Activated CD8-positive, alpha-beta T cell treated with anti-CD3 and anti-CD28 coated beads for 36 hours (primary cell): ENCODE measurements at regions not wholly inside any gene's neighbourhood (a gene's known extent, or its start where the extent isn't known, plus 50 kb on each side); places are given as distances from the start of the nearest gene placed in this dataset.

Source experiments
- ATAC-seq: fragments of 200-7000 bp; cut with Tn5 transposase; one replicate; pipeline ENCODE4 v1.10.0; 2021; ENCODE audit warnings: mild to moderate bottlenecking, moderate library complexity
- CTCF ChIA-PET: fragments of 350-600 bp; sonication (Branson Sonifier 250); formaldehyde crosslinking; loops from one replicate; lab custom pipeline; 2021; ENCODE audit warnings: antibody characterized with exemption; lab: Charles Lee
- POLR2A ChIA-PET: fragments of 350-600 bp; sonication (Branson Sonifier 250); formaldehyde crosslinking; loops from one replicate; lab custom pipeline; 2021; ENCODE audit warnings: antibody characterized with exemption; lab: Charles Lee
- DNase-seq: peaks from one replicate; pipeline ENCODE4 v3.0.0-alpha.2; 2020
- H3K27ac Mint-ChIP-seq: one replicate; pipeline ENCODE4 v1.8.0; 2021; ENCODE audit warnings: mild to moderate bottlenecking, mixed read lengths
- H3K27me3 Mint-ChIP-seq: one replicate; pipeline ENCODE4 v1.8.0; 2021; ENCODE audit warnings: mixed read lengths
- H3K36me3 Mint-ChIP-seq: one replicate; pipeline ENCODE4 v1.8.0; 2021; ENCODE audit warnings: low read depth, mixed read lengths
- H3K4me1 Mint-ChIP-seq: one replicate; pipeline ENCODE4 v1.8.0; 2021; ENCODE audit warnings: low read depth, mixed read lengths
- H3K4me3 Mint-ChIP-seq: one replicate; pipeline ENCODE4 v1.8.0; 2021; ENCODE audit warnings: mild to moderate bottlenecking, moderate library complexity, mixed read lengths
- H3K9me3 Mint-ChIP-seq: one replicate; pipeline ENCODE4 v1.8.0; 2021; ENCODE audit warnings: mixed read lengths
- CTCF ChIP-seq: fragments of 200-600 bp; IDR thresholded peaks from one replicate; pipeline ENCODE4 v1.8.0; 2022; ENCODE audit warnings: antibody characterized with exemption, mild to moderate bottlenecking
- intact Hi-C: fragments of 100-400 bp; cut with micrococcal nuclease; formaldehyde crosslinking; loops from one replicate; pipeline ENCODE4 v1.10.0; 2022

- Mint-ChIP-seq H3K4me1 (no peaks in the 10 kb centered on the region), H3K27me3 (no peaks in the 10 kb centered on the region), H3K27ac (no peak overlapping the region), H3K36me3 (no peaks in the 10 kb centered on the region), H3K4me3 (no peak overlapping the region), H3K9me3 (no peaks in the 10 kb centered on the region)
- ChIA-PET CTCF (no interaction called here), POLR2A (no interaction called here)
- ATAC-seq: no peak
- DNase-seq: no peak
- intact Hi-C loops: no loop called here
- TF ChIP-seq CTCF: no peak
Observed at GRCh38 chr6:121582262-121582661, 146.8 kb downstream of the GJA1 start.

GRCh38 chr6:121584586-121585369 is 149.3 kb downstream of the GJA1 start:
- no peak for ATAC-seq
- Mint-ChIP-seq H3K27ac (no peak overlapping the region), H3K4me1 (no peaks in the 10 kb centered on the region), H3K27me3 (no peaks in the 10 kb centered on the region), H3K36me3 (no peaks in the 10 kb centered on the region), H3K9me3 (no peaks in the 10 kb centered on the region), H3K4me3 (no peak overlapping the region)
- CTCF ChIA-PET: no interaction called here
- no peak for TF ChIP-seq CTCF
- intact Hi-C loops: no loop called here
- POLR2A ChIA-PET: no interaction called here
- no peak for DNase-seq

GRCh38 chr6:121590438-121590837 is 155.0 kb downstream of the GJA1 start:
- Mint-ChIP-seq H3K27ac (no peak overlapping the region), H3K4me1 (no peaks in the 10 kb centered on the region), H3K27me3 (no peaks in the 10 kb centered on the region), H3K4me3 (no peak overlapping the region), H3K36me3 (no peaks in the 10 kb centered on the region), H3K9me3 (no peaks in the 10 kb centered on the region)
- DNase-seq: no peak
- intact Hi-C loops: no loop called here
- CTCF ChIA-PET: no interaction called here
- POLR2A ChIA-PET: no interaction called here
- no peak for ATAC-seq
- TF ChIP-seq CTCF: no peak

- intact Hi-C loops: no loop called here
- CTCF ChIA-PET: no interaction called here
- ATAC-seq: no peak
- no peaks in the 10 kb centered on the region for H3K9me3 Mint-ChIP-seq
- POLR2A ChIA-PET: no interaction called here
- no peaks in the 10 kb centered on the region for H3K27me3 Mint-ChIP-seq
- no peak for TF ChIP-seq CTCF
- H3K4me1 Mint-ChIP-seq: no peaks in the 10 kb centered on the region
- no peaks in the 10 kb centered on the region for H3K36me3 Mint-ChIP-seq
- H3K27ac Mint-ChIP-seq: no peak overlapping the region
- no peak for DNase-seq
- H3K4me3 Mint-ChIP-seq: no peak overlapping the region
Observed at GRCh38 chr6:121590916-121591315, 155.5 kb downstream of the GJA1 start.

GRCh38 chr6:121592261-121592935 is 157.0 kb downstream of the GJA1 start:
- intact Hi-C loops: no loop called here
- DNase-seq: no peak
- no peaks in the 10 kb centered on the region for H3K4me1 Mint-ChIP-seq
- CTCF ChIA-PET: interaction anchor here (0.9 kb wide), 1 partner anchor 55 kb away, joined by 3 read pairs; no protein-coding TSS in a partner anchor
- POLR2A ChIA-PET: no interaction called here
- no peaks in the 10 kb centered on the region for H3K27me3 Mint-ChIP-seq
- no peak for TF ChIP-seq CTCF
- no peak overlapping the region for H3K27ac Mint-ChIP-seq
- ATAC-seq: no peak
- no peaks in the 10 kb centered on the region for H3K9me3 Mint-ChIP-seq
- no peaks in the 10 kb centered on the region for H3K36me3 Mint-ChIP-seq
- no peak overlapping the region for H3K4me3 Mint-ChIP-seq
